A549 (cell line): ENCODE measurements at regions not wholly inside any gene's neighbourhood (a gene's known extent, or its start where the extent isn't known, plus 50 kb on each side); places are given as distances from the start of the nearest gene placed in this dataset.

ENCODE experiments used
- ATAC-seq, 2 experiments: fragments of 200-7000 bp in 1 of 2; fragments of >200 bp in 1 of 2; cut with Nextera tagmentation in 1 of 2; cut with Tn5 transposase in 1 of 2; 3 replicates each; pipeline versions ENCODE4 v1.8.0 to v1.9.1; 2018 to 2020; ENCODE audit warnings: mild to moderate bottlenecking in 1 of 2, moderate library complexity in 1 of 2
- CTCF ChIA-PET: fragments of 300-600 bp; sonication (Branson Sonifier 250); formaldehyde crosslinking; extraction: SDS; loops from one replicate; lab custom pipeline; 2021; ENCODE audit warnings: antibody characterized with exemption, inconsistent platforms; lab: Yijun Ruan, JAX
- POLR2A ChIA-PET: fragments of 350-600 bp; formaldehyde crosslinking; extraction: SDS; loops from one replicate; lab custom pipeline; 2021; ENCODE audit warnings: antibody characterized with exemption, inconsistent platforms; lab: Yijun Ruan, JAX
- DNase-seq, 2 experiments: peaks; one replicate each; pipeline versions ENCODE4 v3.0.0 to v3.0.0-alpha.2; 2011 to 2016; ENCODE audit warnings: low read depth in 1 of 2, low spot score in 1 of 2
- FAIRE-seq: peaks from 2 replicates; lab custom pipeline; 2011; peaks lifted over from hg19 to GRCh38; lab: Jason Lieb, UNC
- H3K27ac ChIP-seq, 2 experiments: fragments of >200 bp; sonication (Bioruptor Twin); formaldehyde crosslinking; 3 replicates each; pipeline ENCODE4 v1.5.1; 2016 to 2017
- H3K4me1 ChIP-seq: fragments of >200 bp; sonication (Bioruptor Twin); formaldehyde crosslinking; 3 replicates; pipeline ENCODE4 v1.6.1; 2016
- H3K4me2 ChIP-seq: fragments of >200 bp; sonication (Bioruptor Twin); formaldehyde crosslinking; 3 replicates; pipeline ENCODE4 v1.6.1; 2016
- H3K4me3 ChIP-seq: fragments of >200 bp; sonication (Bioruptor Twin); formaldehyde crosslinking; 3 replicates; pipeline ENCODE4 v1.5.1; 2016
- H3K9me3 ChIP-seq: fragments of >200 bp; sonication (Bioruptor Twin); formaldehyde crosslinking; 3 replicates; pipeline ENCODE4 v1.6.1; 2016
- CEBPB ChIP-seq, 2 experiments: fragments of >200 bp in 1 of 2; sonication (Bioruptor Twin) in 1 of 2; formaldehyde crosslinking in 1 of 2; IDR thresholded peaks; 2 replicates each; pipeline ENCODE4 v1.6.1; 2012 to 2016
- CHD2 ChIP-seq: fragments of 150-350 bp; IDR thresholded peaks from 2 replicates; pipeline ENCODE4 v1.6.1; 2014; ENCODE audit warnings: low read length; ENCODE audit not compliant: partially characterized antibody
- E2F6 ChIP-seq: IDR thresholded peaks from 2 replicates; pipeline ENCODE4 v1.6.1; 2012; ENCODE audit warnings: low read depth, borderline replicate concordance
- ELK1 ChIP-seq: fragments of 150-350 bp; IDR thresholded peaks from 2 replicates; pipeline ENCODE4 v1.6.1; 2014; ENCODE audit warnings: low read depth, mild to moderate bottlenecking, low read length
- FOSB ChIP-seq: fragments of 250-450 bp; sonication (Bioruptor Pico); IDR thresholded peaks from 2 replicates; pipeline ENCODE4 v1.5.0; 2020; ENCODE audit warnings: mild to moderate bottlenecking, moderate library complexity
- FOSL2 ChIP-seq, 2 experiments: fragments of 450-650 bp in 1 of 2; fragments of >200 bp in 1 of 2; sonication (Bioruptor Twin) in 1 of 2; formaldehyde crosslinking; IDR thresholded peaks; 2 replicates each; pipeline versions ENCODE4 v1.5.0 to v1.6.1; 2016 to 2020; ENCODE audit warnings: mild to moderate bottlenecking in 1 of 2, moderate library complexity in 1 of 2
- HEYL ChIP-seq: fragments of 250-450 bp; sonication (Bioruptor Pico); IDR thresholded peaks from 2 replicates; pipeline ENCODE4 v1.8.0; 2021; ENCODE audit warnings: mild to moderate bottlenecking, moderate library complexity
- HMGXB4 ChIP-seq: fragments of 250-450 bp; sonication (Bioruptor Pico); IDR thresholded peaks from 2 replicates; pipeline ENCODE4 v1.5.0; 2021; ENCODE audit warnings: mild to moderate bottlenecking, moderate library complexity, borderline replicate concordance
- HOXB13 ChIP-seq: fragments of 250-450 bp; sonication (Bioruptor Pico); IDR thresholded peaks from 2 replicates; pipeline ENCODE4 v1.5.0; 2020; ENCODE audit warnings: low read depth, mild to moderate bottlenecking, moderate library complexity
- KDM1A ChIP-seq: fragments of 200-600 bp; sonication (generic); IDR thresholded peaks from 2 replicates; pipeline ENCODE4 v1.6.1; 2016; ENCODE audit warnings: low read depth, mild to moderate bottlenecking
- MAFK ChIP-seq: fragments of 450-650 bp; IDR thresholded peaks from 2 replicates; pipeline ENCODE4 v1.6.1; 2014; ENCODE audit not compliant: partially characterized antibody
- MYC ChIP-seq: IDR thresholded peaks from 2 replicates; pipeline ENCODE4 v1.6.1; 2012; ENCODE audit warnings: mild to moderate bottlenecking, inconsistent platforms, low read length, improper control_type of control experiment, borderline replicate concordance
- NFE2L2 ChIP-seq: fragments of 150-350 bp; conservative IDR thresholded peaks from 2 replicates; pipeline ENCODE4 v1.6.1; 2014; ENCODE audit warnings: low read length
- NR3C1 ChIP-seq: fragments of >200 bp; sonication (Bioruptor Twin); formaldehyde crosslinking; IDR thresholded peaks from 3 replicates; pipeline ENCODE4 v1.6.1; 2017
- PBX3 ChIP-seq: IDR thresholded peaks from 2 replicates; pipeline ENCODE4 v1.6.1; 2012
- PHF8 ChIP-seq: fragments of 200-600 bp; sonication (generic); IDR thresholded peaks from 2 replicates; pipeline ENCODE4 v1.6.1; 2016; ENCODE audit warnings: low read depth, mild to moderate bottlenecking, antibody characterized with exemption, moderate library complexity, borderline replicate concordance
- POLR2A ChIP-seq: IDR thresholded peaks from 2 replicates; pipeline ENCODE4 v1.6.1; 2012; ENCODE audit warnings: mild to moderate bottlenecking, low read length
- POLR2AphosphoS2 ChIP-seq: conservative IDR thresholded peaks from 2 replicates; pipeline ENCODE4 v1.6.1; 2012; ENCODE audit warnings: low read length, improper control_type of control experiment, inconsistent platforms
- RARB ChIP-seq: fragments of 250-450 bp; sonication (Bioruptor Pico); IDR thresholded peaks from 2 replicates; pipeline ENCODE4 v1.8.0; 2021; ENCODE audit warnings: mild to moderate bottlenecking, moderate library complexity
- RNF2 ChIP-seq: fragments of 200-600 bp; sonication (generic); IDR thresholded peaks from 2 replicates; pipeline ENCODE4 v1.6.1; 2016; ENCODE audit warnings: low read depth, mild to moderate bottlenecking, antibody characterized with exemption, moderate library complexity, borderline replicate concordance
- SMC3 ChIP-seq: fragments of >200 bp; sonication (Bioruptor Twin); formaldehyde crosslinking; IDR thresholded peaks from 3 replicates; pipeline ENCODE4 v1.6.1; 2018; ENCODE audit warnings: inconsistent platforms
- TFCP2L1 ChIP-seq: fragments of 250-450 bp; sonication (Bioruptor Pico); IDR thresholded peaks from 2 replicates; pipeline ENCODE4 v1.5.0; 2021; ENCODE audit warnings: mild to moderate bottlenecking
- ZC3H11A ChIP-seq: fragments of 450-650 bp; IDR thresholded peaks from 2 replicates; pipeline ENCODE4 v1.6.1; 2014; ENCODE audit warnings: antibody characterized with exemption, mild to moderate bottlenecking
- WGBS: methylation state at CpG from one replicate; pipeline ENCODE4 v1.1.6; 2017; ENCODE audit errors: missing lambda C conversion rate; 5-methylcytosine and 5-hydroxymethylcytosine counted together

GRCh38 chr12:25017336-25017735 lies 68.4 kb upstream of the BCAT1 start:
- TF ChIP-seq NR3C1 (no peak), POLR2A (no peak), MYC (no peak), RNF2 (no peak), FOSL2 (IDR thresholded peaks at IDR 0.05) (no peak), FOSL2 (CRISPR knock-in tag; IDR thresholded peaks at IDR 0.05) (no peak), SMC3 (no peak), CEBPB (IDR thresholded peaks at IDR 0.05) (no peak), POLR2AphosphoS2 (no peak), HOXB13 (no peak), PBX3 (no peak), HEYL (CRISPR knock-in tag) (no peak), KDM1A (no peak), PHF8 (no peak), TFCP2L1 (CRISPR knock-in tag) (no peak), CHD2 (no peak), NFE2L2 (no peak), RARB (CRISPR knock-in tag) (no peak)
- FAIRE-seq, result no peak

GRCh38 chr12:25014961-25015360 lies 66.1 kb upstream of the BCAT1 start:
- Histone ChIP-seq H3K9me3 (no peaks in the 10 kb centered on the region), H3K4me3 (no peak overlapping the region), H3K4me2 (no peak overlapping the region), H3K4me1 (no peaks in the 10 kb centered on the region), H3K27ac (no peak overlapping the region)
- 58% methylated on average over 2 of the region's 2 CpGs for WGBS
- CTCF ChIA-PET, result interaction anchor here (1.0 kb wide), 1 partner anchor 24 kb away, joined by 3 read pairs; no protein-coding TSS in a partner anchor
- ATAC-seq (no peak), FAIRE-seq (no peak)
- TF ChIP-seq E2F6 (no peak), CEBPB (IDR thresholded peaks at IDR 0.05) (no peak), ELK1 (no peak), FOSB (CRISPR knock-in tag) (no peak), ZC3H11A (no peak), FOSL2 (IDR thresholded peaks at IDR 0.05) (no peak), FOSL2 (CRISPR knock-in tag; IDR thresholded peaks at IDR 0.05) (no peak), MAFK (no peak), POLR2AphosphoS2 (no peak), HMGXB4 (CRISPR knock-in tag) (no peak)
- TF ChIP-seq, all 56 proteins: peak for 0
- POLR2A ChIA-PET, result interaction anchor here (0.6 kb wide), 2 partner anchors 86 to 487 kb away, joined by 3 to 5 read pairs; no protein-coding TSS in a partner anchor
- no peak for DNase-seq

More at GRCh38 chr12:25017336-25017735, 68.4 kb upstream of the BCAT1 start:
- no peak overlapping the region for H3K4me3 ChIP-seq
- no peak overlapping the region for H3K4me2 ChIP-seq
- H3K27ac ChIP-seq, result no peak overlapping the region
- no peak for DNase-seq
- WGBS, result 13% methylated on average over 3 of the region's 3 CpGs
- no peaks in the 10 kb centered on the region for H3K9me3 ChIP-seq
- ChIA-PET POLR2A (no interaction called here), CTCF (interaction anchor here (0.6 kb wide), 1 partner anchor 43 kb away, joined by 3 read pairs; no protein-coding TSS in a partner anchor)
- no peak for ATAC-seq
- no peaks in the 10 kb centered on the region for H3K4me1 ChIP-seq
